Ishikawa (cell line): ENCODE measurements at regions not wholly inside any gene's neighbourhood (a gene's known extent, or its start where the extent isn't known, plus 50 kb on each side); places are given as distances from the start of the nearest gene placed in this dataset.

Source experiments
- CEBPB ChIP-seq: IDR thresholded peaks from 2 replicates; pipeline ENCODE4 v1.6.1; 2012
- CREB1 ChIP-seq: IDR thresholded peaks from 2 replicates; pipeline ENCODE4 v1.6.1; 2012; ENCODE audit warnings: low read depth
- EGR1 ChIP-seq: IDR thresholded peaks from 2 replicates; pipeline ENCODE4 v1.6.1; 2012
- EP300 ChIP-seq: IDR thresholded peaks from 2 replicates; pipeline ENCODE4 v1.6.1; 2012; ENCODE audit warnings: borderline replicate concordance
- FOXM1 ChIP-seq: IDR thresholded peaks from 2 replicates; pipeline ENCODE4 v1.6.1; 2012; ENCODE audit warnings: low read depth, borderline replicate concordance
- MAX ChIP-seq: IDR thresholded peaks from 2 replicates; pipeline ENCODE4 v1.6.1; 2012
- NFIC ChIP-seq: IDR thresholded peaks from 2 replicates; pipeline ENCODE4 v1.6.1; 2012
- RAD21 ChIP-seq: IDR thresholded peaks from 2 replicates; pipeline ENCODE4 v1.6.1; 2012; ENCODE audit warnings: low read depth
- REST ChIP-seq: IDR thresholded peaks from 2 replicates; pipeline ENCODE4 v1.6.1; 2012; ENCODE audit warnings: low read depth, mild to moderate bottlenecking
- TAF1 ChIP-seq: IDR thresholded peaks from 2 replicates; pipeline ENCODE4 v1.6.1; 2012; ENCODE audit warnings: low read depth, mild to moderate bottlenecking
- TCF12 ChIP-seq: IDR thresholded peaks from 2 replicates; pipeline ENCODE4 v1.6.1; 2012; ENCODE audit warnings: low read depth
- TEAD4 ChIP-seq: IDR thresholded peaks from 2 replicates; pipeline ENCODE4 v1.6.1; 2012
- USF1 ChIP-seq: IDR thresholded peaks from 2 replicates; pipeline ENCODE4 v1.6.1; 2012
- YY1 ChIP-seq: IDR thresholded peaks from 2 replicates; pipeline ENCODE4 v1.6.1; 2012; ENCODE audit warnings: low read depth
- ZBTB7A ChIP-seq: IDR thresholded peaks from 2 replicates; pipeline ENCODE4 v1.6.1; 2012; ENCODE audit warnings: low read depth

- TF ChIP-seq NFIC (no peak), MAX (no peak), TCF12 (no peak), TEAD4 (no peak), RAD21 (no peak), EGR1 (no peak), TAF1 (no peak)
Measured at GRCh38 chr2:3038636-3039035, 339.0 kb downstream of the EIPR1 start.

- TF ChIP-seq TAF1 (no peak), RAD21 (no peak), ZBTB7A (no peak), TCF12 (no peak)
Measured at GRCh38 chr2:3037196-3038194, 340.1 kb downstream of the EIPR1 start.

GRCh38 chr2:3036432-3037125, 341.0 kb downstream of the EIPR1 start:
- TF ChIP-seq REST (no peak), EP300 (no peak), TEAD4 (no peak), CREB1 (no peak), TAF1 (no peak), ZBTB7A (no peak), YY1 (no peak), FOXM1 (no peak), USF1 (no peak), RAD21 (no peak), MAX (no peak), CEBPB (no peak), TCF12 (no peak), NFIC (no peak), EGR1 (no peak)

GRCh38 chr2:3035385-3036050, 342.1 kb downstream of the EIPR1 start:
- TF ChIP-seq NFIC (no peak), FOXM1 (no peak), TCF12 (no peak), USF1 (no peak)

- TF ChIP-seq REST (no peak), FOXM1 (no peak), TCF12 (no peak)
Measured at GRCh38 chr2:3034856-3035255, 342.8 kb downstream of the EIPR1 start.

- no peak for TF ChIP-seq TEAD4
- TF ChIP-seq USF1: no peak
- no peak for TF ChIP-seq REST
- TF ChIP-seq CEBPB: no peak
- TF ChIP-seq RAD21: no peak
- TF ChIP-seq NFIC: no peak
- no peak for TF ChIP-seq TCF12
- no peak for TF ChIP-seq YY1
- TF ChIP-seq MAX: no peak
- TF ChIP-seq EGR1: no peak
- TF ChIP-seq FOXM1: no peak
Measured at GRCh38 chr2:3034396-3034795, 343.2 kb downstream of the EIPR1 start.
